CD14-positive monocyte (primary cell): ENCODE measurements at regions not wholly inside any gene's neighbourhood (a gene's known extent, or its start where the extent isn't known, plus 50 kb on each side); places are given as distances from the start of the nearest gene placed in this dataset.

Source experiments
- DNase-seq, 3 donors: peaks; one replicate each; pipeline ENCODE4 v3.0.0-alpha.2; 2011 to 2022
- H2AFZ ChIP-seq: 2 replicates; pipeline ENCODE4 v1.6.0; 2012; ENCODE audit warnings: mild to moderate bottlenecking, low read depth, low read length, inconsistent platforms; ENCODE audit not compliant: insufficient read depth, poor library complexity, severe bottlenecking
- H3K27ac ChIP-seq, 2 donors: 1 replicate in 1 of 2; 2 replicates in 1 of 2; pipeline ENCODE4 v1.5.1; 2012 to 2013; ENCODE audit warnings: low read length in 2 of 2, control low read depth in 1 of 2, inconsistent platforms in 1 of 2, low read depth in 1 of 2, mild to moderate bottlenecking in 1 of 2
- H3K27me3 ChIP-seq, 2 donors: one replicate each; pipeline versions ENCODE4 v1.6.0 to v1.6.1; 2011 to 2013; ENCODE audit warnings: low read length in 2 of 2; ENCODE audit not compliant: control insufficient read depth in 2 of 2, insufficient read depth in 2 of 2
- H3K36me3 ChIP-seq, 2 donors: replicated peaks in 1 of 2; 1 replicate in 1 of 2; 2 replicates in 1 of 2; pipeline versions ENCODE4 v1.5.1 to v1.6.1; 2012 to 2013; ENCODE audit warnings: low read length in 2 of 2, control low read depth in 1 of 2, inconsistent platforms in 1 of 2, mild to moderate bottlenecking in 1 of 2; ENCODE audit not compliant: insufficient read depth in 2 of 2, control insufficient read depth in 1 of 2
- H3K4me1 ChIP-seq, 2 donors: 1 replicate in 1 of 2; 2 replicates in 1 of 2; pipeline versions ENCODE4 v1.5.1 to v1.6.1; 2012 to 2013; ENCODE audit warnings: low read length in 2 of 2, control low read depth in 1 of 2, inconsistent platforms in 1 of 2, mild to moderate bottlenecking in 1 of 2, moderate library complexity in 1 of 2; ENCODE audit not compliant: insufficient read depth in 2 of 2, control insufficient read depth in 1 of 2
- H3K4me2 ChIP-seq: replicated peaks from 2 replicates; pipeline ENCODE3; 2012; ENCODE audit warnings: low read length, moderate library complexity, mild to moderate bottlenecking; ENCODE audit not compliant: poor library complexity, severe bottlenecking; ENCODE audit errors: extremely low read depth
- H3K4me3 ChIP-seq, 3 experiments: fragments of 200-600 bp in 1 of 3; sonication (generic) in 1 of 3; replicated peaks in 1 of 3; 1 replicate in 2 of 3; 2 replicates in 1 of 3; pipeline ENCODE4 v1.5.1; 2011 to 2013; ENCODE audit warnings: low read length in 3 of 3, mild to moderate bottlenecking in 3 of 3, control low read depth in 2 of 3, low read depth in 2 of 3, inconsistent platforms in 1 of 3, moderate library complexity in 1 of 3
- H3K79me2 ChIP-seq: 2 replicates; pipeline ENCODE4 v1.6.0; 2012; ENCODE audit warnings: mild to moderate bottlenecking, control low read depth, inconsistent platforms, low read length, moderate library complexity; ENCODE audit not compliant: insufficient read depth
- H3K9ac ChIP-seq: 2 replicates; pipeline ENCODE4 v1.6.0; 2017; ENCODE audit warnings: low read length, mild to moderate bottlenecking; ENCODE audit not compliant: insufficient read depth, poor library complexity, severe bottlenecking
- H3K9me3 ChIP-seq, 2 donors: replicated peaks in 1 of 2; 1 replicate in 1 of 2; 2 replicates in 1 of 2; pipeline versions ENCODE4 v1.5.1 to v1.6.1; 2012 to 2013; ENCODE audit warnings: low read length in 2 of 2, control low read depth in 1 of 2; ENCODE audit not compliant: control insufficient read depth in 1 of 2, insufficient read depth in 1 of 2
- H4K20me1 ChIP-seq: 2 replicates; pipeline ENCODE4 v1.6.0; 2012; ENCODE audit warnings: mild to moderate bottlenecking, low read length, control low read depth, moderate library complexity; ENCODE audit not compliant: insufficient read depth
- H3K27ac Mint-ChIP-seq, 7 donors: one replicate each; pipeline ENCODE4 v1.8.0; 2020; ENCODE audit warnings: mild to moderate bottlenecking in 7 of 7, mixed read lengths in 7 of 7, moderate library complexity in 6 of 7, inconsistent platforms in 2 of 7
- H3K27me3 Mint-ChIP-seq, 3 donors: one replicate each; pipeline ENCODE4 v1.8.0; 2021 to 2022; ENCODE audit warnings: low read depth in 3 of 3, mild to moderate bottlenecking in 3 of 3, mixed read lengths in 3 of 3, moderate library complexity in 3 of 3, inconsistent platforms in 1 of 3
- H3K36me3 Mint-ChIP-seq, 2 donors: one replicate each; pipeline ENCODE4 v1.8.0; 2020; ENCODE audit warnings: mixed read lengths in 2 of 2, inconsistent platforms in 1 of 2, mild to moderate bottlenecking in 1 of 2
- H3K4me1 Mint-ChIP-seq: one replicate; pipeline ENCODE4 v1.8.0; 2020; ENCODE audit warnings: mild to moderate bottlenecking, mixed read lengths
- H3K4me3 Mint-ChIP-seq, 2 donors: one replicate each; pipeline ENCODE4 v1.8.0; 2020; ENCODE audit warnings: mild to moderate bottlenecking in 2 of 2, mixed read lengths in 2 of 2, moderate library complexity in 1 of 2
- H3K9me3 Mint-ChIP-seq, 7 donors: one replicate each; pipeline ENCODE4 v1.8.0; 2020 to 2022; ENCODE audit warnings: mixed read lengths in 7 of 7, mild to moderate bottlenecking in 6 of 7, moderate library complexity in 6 of 7, inconsistent platforms in 2 of 7
- CTCF ChIP-seq: fragments of 200-600 bp; IDR thresholded peaks from one replicate; pipeline ENCODE4 v1.8.0; 2022; ENCODE audit warnings: antibody characterized with exemption, mild to moderate bottlenecking
- WGBS: methylation state at CpG from one replicate; pipeline ENCODE4 v1.1.5; 2013; ENCODE audit warnings: missing lambda C conversion rate; ENCODE audit not compliant: insufficient coverage; 5-methylcytosine and 5-hydroxymethylcytosine counted together
- intact Hi-C, 2 donors: fragments of 100-400 bp; cut with micrococcal nuclease; formaldehyde crosslinking; loops; one replicate each; pipeline versions ENCODE4 v1.15.0 to v1.15.1; 2023

DNA sequence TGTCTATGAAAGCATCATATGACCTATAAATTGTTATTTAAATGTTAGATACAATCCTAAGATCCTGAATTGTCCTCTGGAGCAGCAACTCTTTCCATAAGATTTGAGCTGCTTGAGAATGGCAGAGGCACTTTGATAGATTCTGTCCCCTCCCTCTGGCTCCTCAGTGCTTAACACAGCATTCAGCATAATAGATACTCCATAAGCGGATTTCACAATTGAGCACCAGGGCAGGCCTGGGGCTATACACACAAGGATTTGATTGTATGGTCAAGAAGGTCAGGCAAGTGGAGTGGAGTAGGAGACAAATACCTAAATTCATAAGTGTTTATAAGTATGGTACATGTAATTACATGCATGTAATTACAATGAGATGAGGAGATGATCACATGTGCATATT is 96.3 kb downstream of the FOXD1 start:
- Histone ChIP-seq H3K79me2 (no peaks in the 10 kb centered on the region), H3K4me2 (no peak overlapping the region), H3K9ac (no peak overlapping the region), H3K9me3 (peaks cover 18 to 47% of the 10 kb centered on the region in 2 donors), H3K27ac (no peak overlapping the region), H3K4me1 (peaks cover 3 to 11% of the 10 kb centered on the region in 2 donors), H3K4me3 (no peak overlapping the region), H3K27me3 (peaks cover 5 to 8% of the 10 kb centered on the region in 2 donors), H3K36me3 (no peaks in the 10 kb centered on the region), H2AFZ (no peak overlapping the region), H4K20me1 (no peaks in the 10 kb centered on the region)
- no peak overlapping the region for H3K4me3 Mint-ChIP-seq
- H3K9me3 Mint-ChIP-seq: peaks cover 26 to 51% (median 39%) of the 10 kb centered on the region in 7 donors
- WGBS: no CpG with 5 or more reads among the region's 1 CpG
- no peak for TF ChIP-seq CTCF
- no peak overlapping the region for H3K27ac Mint-ChIP-seq
- intact Hi-C loops: no loop called here
- DNase-seq: no peak
- H3K27me3 Mint-ChIP-seq: peaks cover 5 to 10% (median 9%) of the 10 kb centered on the region in 3 donors
- peaks cover 0 to 15% of the 10 kb centered on the region in 2 donors for H3K36me3 Mint-ChIP-seq
- peaks cover 18% of the 10 kb centered on the region for H3K4me1 Mint-ChIP-seq

DNA sequence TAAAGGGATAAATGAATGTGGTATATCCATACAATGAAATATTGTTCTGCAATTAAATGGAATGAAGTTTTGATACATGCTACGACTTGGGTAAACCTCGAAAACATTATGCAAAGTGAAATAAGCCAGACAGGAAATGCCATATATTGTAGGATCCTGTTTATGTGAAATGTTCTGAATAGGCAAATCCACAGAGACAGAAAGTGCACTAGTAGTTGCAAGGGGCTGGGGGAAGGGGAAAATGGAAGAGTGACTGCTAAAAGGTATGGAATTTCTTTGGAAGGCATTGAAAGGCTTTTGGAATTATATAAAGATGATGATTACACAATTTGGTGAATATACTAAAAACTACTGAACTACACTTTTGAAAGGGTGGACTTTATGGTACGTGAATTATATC is 97.0 kb downstream of the FOXD1 start:
- DNase-seq: no peak
- TF ChIP-seq CTCF: no peak
- 89% methylated on average over 2 of the region's 3 CpGs for WGBS
- no peaks in the 10 kb centered on the region for H3K36me3 ChIP-seq
- H3K27me3 ChIP-seq: peaks cover 5 to 8% of the 10 kb centered on the region in 2 donors
- Mint-ChIP-seq H3K36me3 (peaks cover 0 to 15% of the 10 kb centered on the region in 2 donors), H3K9me3 (peaks cover 32 to 58% (median 43%) of the 10 kb centered on the region in 7 donors), H3K4me3 (no peak overlapping the region), H3K4me1 (peaks cover 20% of the 10 kb centered on the region), H3K27ac (peak overlapping the region in 1 of 7 donors; percentile 31), H3K27me3 (peaks cover 3 to 6% (median 5%) of the 10 kb centered on the region in 3 donors)
- peaks cover 3 to 12% of the 10 kb centered on the region in 2 donors for H3K4me1 ChIP-seq
- peaks cover 20 to 54% of the 10 kb centered on the region in 2 donors for H3K9me3 ChIP-seq
- H3K79me2 ChIP-seq: no peaks in the 10 kb centered on the region
- H2AFZ ChIP-seq: no peak overlapping the region
- no peak overlapping the region for H3K9ac ChIP-seq
- intact Hi-C loops: no loop called here
- no peak overlapping the region for H3K4me3 ChIP-seq
- H3K27ac ChIP-seq: no peak overlapping the region
- no peaks in the 10 kb centered on the region for H4K20me1 ChIP-seq
- no peak overlapping the region for H3K4me2 ChIP-seq
